Liver (tissue), 8 donors: ENCODE measurements at regions not wholly inside any gene's neighbourhood (a gene's known extent, or its start where the extent isn't known, plus 50 kb on each side); places are given as distances from the start of the nearest gene placed in this dataset.

Source experiments
- DNase-seq: peaks from one replicate; pipeline ENCODE4 v3.0.0-alpha.2; 2017; ENCODE audit warnings: low spot score
- H3K27ac ChIP-seq, 2 donors: one replicate each; pipeline ENCODE4 v1.7.0; 2013; ENCODE audit warnings: inconsistent platforms in 2 of 2, low read length in 2 of 2, control low read depth in 1 of 2, low read depth in 1 of 2, mild to moderate bottlenecking in 1 of 2
- H3K27me3 ChIP-seq, 4 donors: one replicate each; pipeline versions ENCODE4 v1.6.1 to v1.7.0; 2013; ENCODE audit warnings: low read length in 3 of 4, inconsistent platforms in 1 of 4, mild to moderate bottlenecking in 1 of 4, moderate library complexity in 1 of 4; ENCODE audit not compliant: control insufficient read depth in 4 of 4, insufficient read depth in 4 of 4
- H3K36me3 ChIP-seq, 4 donors: one replicate each; pipeline versions ENCODE4 v1.6.1 to v1.7.0; 2013; ENCODE audit warnings: low read length in 3 of 4, mild to moderate bottlenecking in 3 of 4, low read depth in 1 of 4, moderate library complexity in 1 of 4; ENCODE audit not compliant: control insufficient read depth in 4 of 4, insufficient read depth in 3 of 4
- H3K4me1 ChIP-seq, 4 donors: one replicate each; pipeline versions ENCODE4 v1.6.1 to v1.7.0; 2013; ENCODE audit warnings: low read length in 3 of 4, mild to moderate bottlenecking in 3 of 4, moderate library complexity in 1 of 4; ENCODE audit not compliant: control insufficient read depth in 4 of 4, insufficient read depth in 4 of 4
- H3K4me3 ChIP-seq, 3 donors: one replicate each; pipeline versions ENCODE4 v1.6.1 to v1.7.0; 2013; ENCODE audit warnings: low read length in 3 of 3, control low read depth in 1 of 3, low read depth in 1 of 3, mild to moderate bottlenecking in 1 of 3
- H3K9ac ChIP-seq, 2 donors: one replicate each; pipeline ENCODE4 v1.7.0; 2013; ENCODE audit warnings: low read length in 2 of 2, mild to moderate bottlenecking in 2 of 2, moderate library complexity in 2 of 2, control low read depth in 1 of 2, low read depth in 1 of 2
- H3K9me3 ChIP-seq, 4 donors: one replicate each; pipeline versions ENCODE4 v1.6.1 to v1.7.0; 2013; ENCODE audit warnings: low read length in 3 of 4; ENCODE audit not compliant: control insufficient read depth in 4 of 4
- ATF3 ChIP-seq: IDR thresholded peaks from 2 replicates; pipeline ENCODE4 v1.6.1; 2016; ENCODE audit warnings: antibody characterized with exemption
- CTCF ChIP-seq: fragments of 150-350 bp; IDR thresholded peaks from 2 replicates; pipeline ENCODE4 v1.5.1; 2017; ENCODE audit warnings: improper control_type of control experiment, low read depth, low read length; ENCODE audit not compliant: missing input control
- EGR1 ChIP-seq, 2 donors: IDR thresholded peaks; 2 replicates each; pipeline ENCODE4 v1.6.1; 2016 to 2018; ENCODE audit warnings: antibody characterized with exemption in 2 of 2, low read depth in 2 of 2
- FOXA1 ChIP-seq: IDR thresholded peaks from 2 replicates; pipeline ENCODE4 v1.6.1; 2016; ENCODE audit warnings: antibody characterized with exemption
- FOXA2 ChIP-seq: IDR thresholded peaks from 2 replicates; pipeline ENCODE4 v1.6.1; 2016; ENCODE audit warnings: antibody characterized with exemption
- GABPA ChIP-seq, 2 donors: IDR thresholded peaks in 1 of 2; conservative IDR thresholded peaks in 1 of 2; 2 replicates each; pipeline ENCODE4 v1.6.1; 2016; ENCODE audit warnings: antibody characterized with exemption in 2 of 2, mild to moderate bottlenecking in 1 of 2, moderate library complexity in 1 of 2
- HNF4A ChIP-seq, 2 donors: conservative IDR thresholded peaks; 2 replicates each; pipeline ENCODE4 v1.6.1; 2016; ENCODE audit warnings: antibody characterized with exemption in 2 of 2, mild to moderate bottlenecking in 2 of 2
- HNF4G ChIP-seq: IDR thresholded peaks from 2 replicates; pipeline ENCODE4 v1.6.1; 2016; ENCODE audit warnings: antibody characterized with exemption
- RAD21 ChIP-seq, 2 donors: IDR thresholded peaks; 2 replicates each; pipeline ENCODE4 v1.6.1; 2016; ENCODE audit warnings: antibody characterized with exemption in 2 of 2, mild to moderate bottlenecking in 2 of 2
- REST ChIP-seq: IDR thresholded peaks from 2 replicates; pipeline ENCODE4 v1.6.1; 2016; ENCODE audit warnings: antibody characterized with exemption, mild to moderate bottlenecking
- RXRA ChIP-seq, 2 donors: IDR thresholded peaks; 2 replicates each; pipeline ENCODE4 v1.6.1; 2017 to 2018; ENCODE audit warnings: antibody characterized with exemption in 2 of 2, mild to moderate bottlenecking in 1 of 2
- SP1 ChIP-seq: IDR thresholded peaks from 2 replicates; pipeline ENCODE4 v1.6.1; 2018; ENCODE audit warnings: antibody characterized with exemption, mild to moderate bottlenecking
- TAF1 ChIP-seq: conservative IDR thresholded peaks from 2 replicates; pipeline ENCODE4 v1.6.1; 2016; ENCODE audit warnings: antibody characterized with exemption, mild to moderate bottlenecking
- YY1 ChIP-seq: IDR thresholded peaks from 2 replicates; pipeline ENCODE4 v1.6.1; 2016; ENCODE audit warnings: antibody characterized with exemption, mild to moderate bottlenecking
- ZBTB33 ChIP-seq: IDR thresholded peaks from 2 replicates; pipeline ENCODE4 v1.6.1; 2016; ENCODE audit warnings: antibody characterized with exemption
- WGBS: extraction: QIAGEN DNeasy Blood & Tissue Kit; methylation state at CpG from one replicate; pipeline ENCODE4 v1.1.7; 2013; 5-methylcytosine and 5-hydroxymethylcytosine counted together
- TF ChIP-seq, protein P1 (sequence below): IDR thresholded peaks from 2 replicates; pipeline ENCODE4 v1.6.1; 2016; ENCODE audit warnings: antibody characterized with exemption
- donor health status: healthy.
- donor health status: healthy.
- donor health status: healthy.
- donor health status: healthy.
- donor health status: healthy.

GRCh38 chr12:93950311-93950710 is 198.1 kb upstream of the PLXNC1 start:
- H3K4me3 ChIP-seq, result no peak overlapping the region
- no peaks in the 10 kb centered on the region for H3K9me3 ChIP-seq
- TF ChIP-seq ATF3, result no peak
- no peak for TF ChIP-seq CTCF
- no peak for TF ChIP-seq HNF4G
- TF ChIP-seq HNF4A (conservative IDR thresholded peaks at IDR 0.05), result no peak
- no peak for TF ChIP-seq FOXA2
- TF ChIP-seq GABPA (IDR thresholded peaks at IDR 0.05 in 1 of 2, conservative IDR thresholded peaks at IDR 0.05 in 1 of 2), result no peak
- no peak for TF ChIP-seq YY1
- no peak for TF ChIP-seq SP1
- TF ChIP-seq EGR1 (IDR thresholded peaks at IDR 0.05; ENCODE audit: low read depth in 2 of 2), result no peak
- no peak for TF ChIP-seq FOXA1
- no peak for TF ChIP-seq ZBTB33
- TF ChIP-seq RXRA (IDR thresholded peaks at IDR 0.05), result no peak
- TF ChIP-seq TAF1, result no peak
- TF ChIP-seq, protein P1, sequence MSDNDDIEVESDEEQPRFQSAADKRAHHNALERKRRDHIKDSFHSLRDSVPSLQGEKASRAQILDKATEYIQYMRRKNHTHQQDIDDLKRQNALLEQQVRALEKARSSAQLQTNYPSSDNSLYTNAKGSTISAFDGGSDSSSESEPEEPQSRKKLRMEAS, result no peak
- TF ChIP-seq REST, result no peak
- no peak for TF ChIP-seq RAD21 (IDR thresholded peaks at IDR 0.05)
- peaks cover 0 to 2% (median 0%) of the 10 kb centered on the region in 4 donors for H3K4me1 ChIP-seq
- 92% methylated on average over 3 of the region's 3 CpGs for WGBS
- H3K9ac ChIP-seq, result no peak overlapping the region
- no peak overlapping the region for H3K27ac ChIP-seq
- H3K27me3 ChIP-seq, result no peaks in the 10 kb centered on the region
- no peak for DNase-seq
- H3K36me3 ChIP-seq, result no peaks in the 10 kb centered on the region
